Esophagus muscularis mucosa (tissue), 4 donors: ENCODE measurements at regions not wholly inside any gene's neighbourhood (a gene's known extent, or its start where the extent isn't known, plus 50 kb on each side); places are given as distances from the start of the nearest gene placed in this dataset.

Experiments used
- DNase-seq: peaks from one replicate; pipeline ENCODE4 v3.0.0-alpha.2; 2017; ENCODE audit errors: extremely low spot score
- H3K27ac ChIP-seq, 4 donors: fragments of 200-600 bp; sonication (generic); replicated peaks in 1 of 4; 1 replicate in 3 of 4; 2 replicates in 1 of 4; pipeline ENCODE4 v1.5.1; 2016 to 2019; ENCODE audit warnings: mild to moderate bottlenecking in 1 of 4
- H3K27me3 ChIP-seq, 4 donors: fragments of 200-600 bp; sonication (generic); one replicate each; pipeline versions ENCODE4 v1.5.1 to v1.6.0; 2016 to 2019
- H3K36me3 ChIP-seq, 4 donors: fragments of 200-600 bp; sonication (generic); one replicate each; pipeline ENCODE4 v1.5.1; 2016 to 2019
- H3K4me1 ChIP-seq, 4 donors: fragments of 200-600 bp; sonication (generic); one replicate each; pipeline ENCODE4 v1.5.1; 2016 to 2019
- H3K4me3 ChIP-seq, 4 donors: fragments of 200-600 bp; sonication (generic); 1 replicate in 2 of 4; 2 replicates in 2 of 4; pipeline ENCODE4 v1.5.1; 2016 to 2019; ENCODE audit warnings: mild to moderate bottlenecking in 4 of 4, moderate library complexity in 1 of 4
- H3K9me3 ChIP-seq, 4 donors: fragments of 200-600 bp; sonication (generic); 1 replicate in 3 of 4; 2 replicates in 1 of 4; pipeline ENCODE4 v1.5.1; 2016 to 2019
- CTCF ChIP-seq, 3 experiments: fragments of 200-600 bp in 2 of 3; fragments of 450-650 bp in 1 of 3; sonication (generic) in 2 of 3; IDR thresholded peaks; one replicate each; pipeline ENCODE4 v1.5.1; 2017 to 2019; ENCODE audit warnings: antibody characterized with exemption in 3 of 3, mild to moderate bottlenecking in 2 of 3, moderate library complexity in 1 of 3
- EP300 ChIP-seq: sonication (generic); formaldehyde crosslinking; IDR thresholded peaks from one replicate; pipeline ENCODE4 v1.6.1; 2017; ENCODE audit warnings: antibody characterized with exemption
- POLR2A ChIP-seq: fragments of 450-650 bp; IDR thresholded peaks from one replicate; pipeline ENCODE4 v1.6.1; 2017; ENCODE audit warnings: antibody characterized with exemption, moderate library complexity, mild to moderate bottlenecking, low read depth
- POLR2AphosphoS5 ChIP-seq, 2 donors: sonication (generic); formaldehyde crosslinking; IDR thresholded peaks; one replicate each; pipeline ENCODE4 v1.6.1; 2017; ENCODE audit warnings: antibody characterized with exemption in 2 of 2
- WGBS: methylation state at CpG from one replicate; pipeline ENCODE4 v1.1.5; 2018; 5-methylcytosine and 5-hydroxymethylcytosine counted together
- intact Hi-C: fragments of 100-400 bp; cut with DNase I; formaldehyde crosslinking; loops from one replicate; pipeline ENCODE4 v1.15.1; 2023

- DNase-seq = no peak
- TF ChIP-seq POLR2A (no peak), POLR2AphosphoS5 (IDR thresholded peaks at IDR 0.05) (no peak), CTCF (IDR thresholded peaks at IDR 0.05) (no peak), EP300 (no peak)
- WGBS = 85% methylated on average over 1 of the region's 1 CpG
- Histone ChIP-seq H3K9me3 (peaks cover 0 to 4% (median 0%) of the 10 kb centered on the region in 4 donors), H3K4me3 (no peak overlapping the region), H3K36me3 (no peaks in the 10 kb centered on the region), H3K27ac (no peak overlapping the region), H3K4me1 (no peaks in the 10 kb centered on the region), H3K27me3 (no peaks in the 10 kb centered on the region)
- intact Hi-C loops = no loop called here
Observed at GRCh38 chr15:95210436-95210981, 979.1 kb downstream of the MCTP2 start.

- Histone ChIP-seq H3K27me3 (no peaks in the 10 kb centered on the region), H3K27ac (no peak overlapping the region), H3K36me3 (no peaks in the 10 kb centered on the region), H3K4me3 (no peak overlapping the region), H3K9me3 (no peaks in the 10 kb centered on the region), H3K4me1 (no peaks in the 10 kb centered on the region)
- TF ChIP-seq CTCF (IDR thresholded peaks at IDR 0.05) = no peak
- no peak for TF ChIP-seq POLR2AphosphoS5 (IDR thresholded peaks at IDR 0.05)
- no peak for TF ChIP-seq POLR2A
- TF ChIP-seq EP300 = no peak
- intact Hi-C loops = no loop called here
- no peak for DNase-seq
Observed at GRCh38 chr15:95215017-95215416, 983.7 kb downstream of the MCTP2 start.

- no peaks in the 10 kb centered on the region for H3K4me1 ChIP-seq
- TF ChIP-seq CTCF (IDR thresholded peaks at IDR 0.05) (no peak), POLR2A (no peak)
- no peak overlapping the region for H3K4me3 ChIP-seq
- no peak for DNase-seq
- intact Hi-C loops = no loop called here
- 89% methylated on average over 5 of the region's 5 CpGs for WGBS
- no peaks in the 10 kb centered on the region for H3K36me3 ChIP-seq
- peaks cover 0 to 11% (median 4%) of the 10 kb centered on the region in 4 donors for H3K9me3 ChIP-seq
- no peaks in the 10 kb centered on the region for H3K27me3 ChIP-seq
- no peak overlapping the region for H3K27ac ChIP-seq
Observed at GRCh38 chr15:95226835-95227234, 995.5 kb downstream of the MCTP2 start.

- Histone ChIP-seq H3K27ac (no peak overlapping the region), H3K4me3 (no peak overlapping the region), H3K4me1 (no peaks in the 10 kb centered on the region), H3K36me3 (no peaks in the 10 kb centered on the region), H3K27me3 (no peaks in the 10 kb centered on the region), H3K9me3 (peaks cover 0 to 11% (median 4%) of the 10 kb centered on the region in 4 donors)
- DNase-seq = no peak
- no peak for TF ChIP-seq POLR2A
- no peak for TF ChIP-seq CTCF (IDR thresholded peaks at IDR 0.05)
- TF ChIP-seq EP300 = no peak
- TF ChIP-seq POLR2AphosphoS5 (IDR thresholded peaks at IDR 0.05) = no peak
- 76% methylated on average over 3 of the region's 3 CpGs for WGBS
- intact Hi-C loops = no loop called here
Observed at GRCh38 chr15:95227235-95227634, 995.9 kb downstream of the MCTP2 start.

GRCh38 chr15:95228856-95229555 lies 997.6 kb downstream of the MCTP2 start:
- H3K9me3 ChIP-seq = peaks cover 0 to 4% (median under 1%) of the 10 kb centered on the region in 4 donors
- H3K36me3 ChIP-seq = no peaks in the 10 kb centered on the region
- intact Hi-C loops = no loop called here
- H3K4me1 ChIP-seq = no peaks in the 10 kb centered on the region
- TF ChIP-seq POLR2A = no peak
- no peak for TF ChIP-seq EP300
- no peak for TF ChIP-seq CTCF (IDR thresholded peaks at IDR 0.05)
- TF ChIP-seq POLR2AphosphoS5 (IDR thresholded peaks at IDR 0.05) = no peak
- no peak overlapping the region for H3K4me3 ChIP-seq
- H3K27me3 ChIP-seq = no peaks in the 10 kb centered on the region
- DNase-seq = no peak
- H3K27ac ChIP-seq = no peak overlapping the region
- WGBS = 93% methylated on average over 3 of the region's 3 CpGs
